NCI-H146 treated with DMSO at 0.1 percent for 48 hours (cell line): ENCODE measurements at regions not wholly inside any gene's neighbourhood (a gene's known extent, or its start where the extent isn't known, plus 50 kb on each side); places are given as distances from the start of the nearest gene placed in this dataset.
"Not testable (repeated sequence)": the region's sequence is repeated elsewhere in the genome, so short reads cannot be mapped to it uniquely, and the experiment has no call there.

ENCODE experiments used
- DNase-seq: peaks from one replicate; lab custom pipeline; 2025; ENCODE audit not compliant: unreplicated experiment; lab: John Stamatoyannopoulos, UW

DNA sequence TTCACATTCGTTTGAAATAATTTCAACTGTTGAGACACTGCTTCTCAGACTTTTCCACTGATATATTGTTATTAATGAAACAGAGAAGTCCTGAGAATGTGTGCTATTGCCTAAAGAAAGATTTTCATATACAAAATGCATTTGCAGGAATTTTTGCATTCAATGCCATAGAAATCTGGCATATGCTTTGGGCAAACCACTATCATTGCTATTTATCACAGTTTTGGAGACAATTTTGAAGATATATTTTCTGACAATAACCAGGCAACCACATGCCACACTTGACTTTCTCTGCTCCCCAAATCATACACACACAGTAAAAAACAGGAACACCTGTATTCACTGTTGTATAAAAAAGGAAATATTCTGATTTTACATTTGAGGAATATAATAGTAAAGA is 1303.7 kb upstream of the IGFBP7 start:
- no peak for DNase-seq

DNA sequence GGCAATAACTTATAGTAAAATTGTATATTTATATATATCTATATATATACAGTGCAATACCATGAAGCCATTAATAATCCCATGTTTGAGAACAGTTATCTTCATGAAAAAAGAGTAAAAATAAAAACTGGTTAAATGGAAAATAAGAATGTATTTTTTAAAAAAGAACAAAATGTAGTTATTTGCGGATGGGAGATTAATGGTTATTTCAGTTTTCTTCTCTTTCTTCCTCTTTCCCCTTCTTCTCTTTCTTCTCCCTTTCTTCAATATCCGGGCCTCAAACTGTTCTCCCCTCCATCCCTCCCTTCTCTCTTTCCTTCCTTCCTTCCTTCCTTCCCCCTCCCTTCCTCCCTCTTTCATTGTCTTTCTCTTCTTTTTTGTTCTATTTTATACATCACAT is 1301.7 kb upstream of the IGFBP7 start:
- no peak for DNase-seq

DNA sequence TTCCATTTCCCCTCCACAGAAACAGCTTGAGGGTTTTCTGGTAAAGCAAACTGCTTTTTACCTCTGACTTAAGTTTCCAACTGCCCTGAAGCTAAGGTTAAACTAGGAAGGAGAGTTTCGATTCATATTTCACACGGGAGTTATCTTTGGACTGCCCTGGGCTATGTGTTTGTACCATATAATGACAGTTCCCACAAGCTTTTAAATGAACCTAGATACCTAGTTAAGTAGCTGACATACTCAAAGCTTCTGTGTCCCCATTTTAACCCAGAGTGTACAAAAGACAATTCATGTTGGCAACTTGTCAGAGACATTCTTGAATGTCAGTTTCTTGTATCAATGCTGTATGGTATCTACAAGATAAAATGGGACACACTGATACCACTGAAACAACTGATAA is 1296.6 kb upstream of the IGFBP7 start:
- DNase-seq: no peak

DNA sequence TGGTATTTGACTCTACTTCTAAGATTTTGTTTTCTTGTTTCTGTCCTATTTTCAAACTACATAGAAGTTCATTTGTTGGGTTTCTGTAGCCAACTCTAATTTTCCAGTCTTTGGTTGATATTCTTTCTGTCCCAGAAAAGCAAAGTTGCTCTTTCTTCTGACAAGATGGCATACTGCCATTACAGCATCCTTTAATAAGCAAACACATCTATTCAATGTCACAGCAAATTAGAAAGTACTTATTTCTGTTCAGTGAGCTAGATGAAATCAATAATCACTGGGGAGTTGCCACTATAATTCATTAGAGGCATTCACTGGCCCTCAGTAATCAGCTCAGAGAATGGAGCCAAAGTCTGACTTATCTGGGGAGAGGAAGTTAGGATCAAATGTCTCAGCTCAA is 1258.0 kb upstream of the IGFBP7 start:
- peak; percentile 83 for DNase-seq

DNA sequence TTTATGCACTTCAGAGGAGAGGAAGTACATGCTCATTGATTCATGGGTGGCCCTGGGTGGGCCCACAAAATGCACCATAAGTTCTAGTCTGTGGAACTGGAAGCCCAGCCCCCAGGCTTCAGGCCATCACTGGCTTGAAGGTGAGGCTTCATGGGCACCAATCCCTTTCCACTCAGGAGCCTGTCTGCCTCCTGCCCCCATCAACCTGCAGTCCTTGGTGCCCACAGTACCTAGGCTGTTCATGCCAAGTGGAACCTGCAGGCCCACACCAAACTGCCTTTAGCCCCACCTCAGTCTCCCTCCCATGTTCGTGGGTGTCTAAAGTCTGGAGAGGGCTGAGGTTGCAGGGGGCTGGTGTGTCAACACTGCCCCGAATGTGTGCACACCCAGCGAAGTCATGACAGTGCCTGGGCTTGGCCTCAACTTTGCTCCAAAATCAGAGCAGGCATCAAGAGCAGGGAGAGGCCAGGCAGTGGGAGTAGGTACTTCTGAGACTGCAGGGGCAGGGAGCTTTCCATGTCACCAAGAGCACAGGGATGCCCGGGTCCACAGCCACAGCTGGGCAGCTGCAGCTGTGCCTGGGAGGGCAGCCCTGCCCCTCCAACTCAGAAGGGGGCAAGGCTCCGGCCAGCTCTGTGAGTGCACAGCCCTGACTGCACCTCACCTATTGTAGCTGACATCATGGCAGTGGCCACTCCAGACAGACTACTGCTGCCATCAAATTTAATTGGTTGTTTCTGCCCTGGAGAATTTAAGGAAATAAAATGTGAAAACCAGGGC is 1250.4 kb upstream of the IGFBP7 start:
- no peak for DNase-seq

DNA sequence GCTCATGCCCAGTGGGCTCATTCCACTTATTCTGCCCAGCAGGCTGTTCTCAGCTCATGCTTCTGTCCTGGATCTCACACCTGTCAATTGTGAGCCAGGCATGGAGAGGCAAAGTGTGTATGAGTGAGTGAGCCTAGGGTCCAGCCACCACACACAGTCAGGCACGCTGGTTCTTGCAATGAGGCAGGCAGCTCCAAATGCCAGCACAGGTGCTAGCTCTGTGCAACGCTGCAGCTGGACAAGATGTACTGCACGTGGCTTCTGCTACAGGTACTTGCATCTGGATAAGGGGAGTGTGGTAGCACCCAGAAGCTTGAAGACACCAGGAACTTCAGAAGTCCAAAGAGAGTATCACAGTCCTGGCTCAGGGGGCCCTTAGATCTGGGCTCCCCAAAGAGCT is 1249.4 kb upstream of the IGFBP7 start:
- no peak for DNase-seq

DNA sequence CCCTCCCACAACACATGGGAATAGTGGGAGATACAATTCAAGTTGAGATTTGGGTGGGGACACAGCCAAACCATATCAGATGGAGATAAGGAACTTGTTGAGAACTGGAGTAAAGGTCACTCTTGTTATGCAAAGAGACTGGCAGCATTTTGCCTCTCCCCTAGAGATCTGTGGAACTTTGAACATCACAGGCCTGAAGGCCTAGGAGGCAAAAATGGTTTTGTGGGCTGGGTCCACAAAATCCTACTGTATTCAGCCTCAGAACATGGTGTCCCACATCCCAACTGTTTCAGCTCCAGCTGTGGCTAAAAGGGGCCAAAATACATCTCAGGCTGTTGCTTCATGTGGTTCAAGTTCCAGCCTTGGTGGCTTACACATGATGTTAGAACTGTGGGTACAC is 1247.8 kb upstream of the IGFBP7 start:
- no peak for DNase-seq

DNA sequence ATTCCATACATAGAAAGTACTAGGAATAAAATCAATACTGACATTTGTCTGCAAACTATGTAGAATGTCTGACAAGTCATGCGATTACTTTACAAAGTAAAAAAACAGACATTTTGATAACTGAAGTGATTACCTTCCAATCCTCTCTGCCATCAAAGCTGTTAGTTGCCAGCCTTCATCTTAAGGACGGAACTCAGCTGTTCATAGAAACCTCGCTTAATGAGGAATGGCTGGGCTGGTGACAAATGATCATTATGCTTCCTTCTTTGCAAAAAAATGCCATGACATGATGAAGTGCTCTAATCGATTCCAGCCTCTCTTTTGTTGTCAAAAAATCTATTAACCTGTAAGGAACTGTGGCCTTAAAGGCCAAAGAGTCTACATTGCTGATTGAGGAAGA is 1214.9 kb upstream of the IGFBP7 start:
- DNase-seq: no peak

DNA sequence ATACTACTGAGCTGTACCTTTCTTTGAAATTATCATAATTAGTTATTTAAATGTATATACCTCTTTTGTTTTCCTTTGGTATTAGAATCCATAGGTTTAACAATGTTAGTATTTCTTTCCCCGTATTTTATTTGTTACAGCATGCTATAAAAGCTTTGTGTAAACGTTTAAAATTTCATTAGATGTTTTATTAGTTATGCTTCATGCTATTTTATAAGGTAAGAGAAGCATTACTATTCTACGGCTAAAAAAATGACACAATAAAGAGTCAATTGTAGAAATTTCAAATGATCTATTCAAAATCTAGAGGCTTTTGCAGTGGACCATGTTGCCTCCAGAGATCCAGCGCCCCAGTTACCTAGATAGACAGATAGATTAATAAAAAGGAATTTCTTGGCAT is 1203.3 kb upstream of the IGFBP7 start:
- DNase-seq: no peak

DNA sequence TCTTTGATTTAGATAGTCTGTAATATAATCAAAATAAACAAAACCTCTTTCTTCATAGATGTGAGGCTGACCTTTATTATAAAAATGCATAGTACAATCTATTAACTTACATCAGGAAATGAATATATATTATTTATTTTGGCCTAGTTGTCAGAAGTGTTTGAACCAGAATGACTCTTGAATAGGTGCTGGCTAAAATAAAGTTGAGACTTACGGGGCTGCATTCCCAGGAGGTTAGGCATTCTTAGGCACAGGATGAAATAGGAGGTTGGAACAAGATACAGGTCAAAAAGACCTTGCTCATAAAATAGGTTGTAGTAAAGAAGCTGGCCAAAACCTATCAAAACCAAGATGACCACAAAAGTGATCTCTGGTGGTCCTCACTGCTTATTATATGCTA is 1193.3 kb upstream of the IGFBP7 start:
- DNase-seq: no peak

DNA sequence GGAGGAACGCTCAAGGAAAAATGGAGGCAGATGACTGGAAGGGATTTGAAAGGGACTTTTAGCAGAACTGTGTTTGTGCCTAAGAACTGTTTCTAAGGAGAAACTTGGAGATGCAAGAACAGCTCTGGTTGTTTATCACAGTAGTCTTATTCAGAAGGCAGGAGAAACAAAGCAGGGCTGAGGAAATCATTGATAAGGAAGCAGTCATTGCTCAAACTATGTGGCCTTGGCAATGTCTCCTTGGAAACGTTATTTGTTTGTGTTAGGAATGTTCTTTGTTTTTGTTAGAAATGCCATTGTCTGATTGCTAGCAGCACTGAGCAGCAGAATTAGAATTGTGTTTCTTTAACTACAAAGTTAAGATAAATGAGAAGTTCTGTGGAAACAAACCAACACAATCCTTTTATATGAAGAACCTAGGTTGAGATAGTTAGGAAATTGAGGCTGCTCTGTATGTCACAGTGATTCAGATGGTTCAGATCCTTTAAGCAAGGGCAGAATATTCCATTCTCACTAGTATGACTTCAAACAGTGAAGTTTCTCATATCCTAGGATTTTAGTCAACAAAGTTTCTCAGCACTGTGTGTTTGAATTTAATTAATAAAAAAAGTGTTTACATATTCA is 1191.3 kb upstream of the IGFBP7 start:
- no peak for DNase-seq

DNA sequence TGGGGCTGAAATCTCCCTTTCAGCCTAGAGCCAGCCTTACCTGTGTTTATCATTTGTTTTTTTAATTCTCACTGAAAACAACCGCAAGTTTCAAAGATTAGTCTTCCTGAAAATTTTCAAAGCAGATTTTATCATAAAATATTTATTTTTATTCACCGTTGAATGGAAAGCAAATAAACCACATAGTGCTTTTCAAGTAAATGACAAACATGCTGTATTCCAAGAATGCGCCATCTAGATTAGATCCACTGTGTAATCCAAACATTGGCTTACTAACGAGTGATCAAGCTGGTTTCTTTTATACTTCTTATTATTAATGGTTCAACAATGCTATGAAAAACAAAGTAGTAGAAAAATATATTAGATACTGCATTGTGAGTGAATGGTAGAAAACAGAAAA is 1176.2 kb upstream of the IGFBP7 start:
- no peak for DNase-seq

DNA sequence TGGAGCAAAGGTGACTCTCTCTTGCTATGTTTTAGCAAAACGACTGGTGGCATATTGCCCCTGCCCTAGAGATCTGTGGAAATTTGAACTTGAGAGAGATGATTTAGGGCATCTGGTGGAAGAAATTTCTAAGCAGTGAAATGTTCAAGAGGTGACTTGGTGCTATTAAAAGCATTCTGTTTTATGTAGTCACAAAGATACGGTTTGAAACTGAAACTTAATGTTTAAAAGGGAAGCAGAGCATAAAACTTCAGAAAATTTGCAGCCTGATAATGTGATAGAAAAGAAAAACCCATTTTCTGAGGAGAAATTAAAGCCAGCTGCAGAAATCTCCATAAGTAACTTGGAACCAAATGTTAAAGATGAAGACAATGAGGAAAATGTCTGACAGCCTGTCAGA is 1170.7 kb upstream of the IGFBP7 start:
- not testable (repeated sequence) for DNase-seq

DNA sequence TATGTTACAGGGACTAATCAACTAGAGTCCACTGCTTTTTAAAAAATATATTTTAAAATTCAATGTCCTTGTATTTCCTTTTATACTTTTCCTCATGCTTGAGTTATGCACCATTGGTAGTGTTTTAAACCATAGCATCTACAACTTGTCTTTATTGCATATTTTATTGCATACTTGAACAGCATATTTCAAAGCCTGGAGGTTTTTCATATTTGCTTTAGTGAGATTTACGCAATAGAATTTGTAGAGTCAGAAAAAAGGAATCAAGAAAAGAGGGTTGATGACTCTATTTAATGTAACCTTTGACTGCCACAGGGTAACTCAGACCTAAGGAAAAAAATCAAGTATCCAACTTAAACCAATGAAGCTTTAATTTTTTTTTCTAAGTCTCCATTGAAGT is 1165.7 kb upstream of the IGFBP7 start:
- no peak for DNase-seq

DNA sequence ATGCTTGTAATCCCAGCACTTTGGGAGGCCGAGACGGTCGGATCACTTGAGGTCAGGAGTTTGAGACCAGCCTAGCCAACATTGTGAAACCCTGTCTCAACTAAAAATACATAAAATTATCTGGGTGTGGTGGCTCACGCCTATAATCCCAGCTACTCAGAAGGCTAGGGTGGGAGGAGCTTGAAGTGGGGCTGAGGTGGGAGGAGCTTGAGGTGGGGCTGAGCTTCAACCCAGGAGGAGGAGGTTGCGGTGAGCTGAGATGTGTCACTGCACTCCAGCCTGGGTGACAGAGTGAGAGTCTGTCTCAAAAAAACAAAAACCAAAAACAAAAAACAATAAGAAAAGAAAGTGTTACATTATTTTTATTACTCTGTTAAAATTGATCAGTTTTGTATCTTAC is 1164.4 kb upstream of the IGFBP7 start:
- DNase-seq: no peak

DNA sequence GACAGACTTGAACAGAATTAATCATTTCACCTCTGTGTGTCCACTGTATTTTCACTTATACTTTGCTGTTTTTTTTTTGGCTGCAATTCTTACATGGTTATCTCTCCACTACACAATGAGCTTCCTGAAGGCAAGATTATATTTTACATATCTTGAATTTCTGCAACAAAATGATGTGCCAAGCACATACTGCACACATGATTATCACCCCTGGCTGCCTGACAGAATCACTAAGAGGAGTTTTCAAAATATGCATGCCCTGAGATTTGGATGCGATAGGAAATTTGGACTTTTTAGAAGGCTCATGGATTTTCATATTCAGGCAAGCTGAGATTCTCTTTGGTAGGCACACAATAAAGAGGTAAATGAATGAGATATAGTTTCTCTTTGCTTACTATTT is 1162.1 kb upstream of the IGFBP7 start:
- DNase-seq: no peak

DNA sequence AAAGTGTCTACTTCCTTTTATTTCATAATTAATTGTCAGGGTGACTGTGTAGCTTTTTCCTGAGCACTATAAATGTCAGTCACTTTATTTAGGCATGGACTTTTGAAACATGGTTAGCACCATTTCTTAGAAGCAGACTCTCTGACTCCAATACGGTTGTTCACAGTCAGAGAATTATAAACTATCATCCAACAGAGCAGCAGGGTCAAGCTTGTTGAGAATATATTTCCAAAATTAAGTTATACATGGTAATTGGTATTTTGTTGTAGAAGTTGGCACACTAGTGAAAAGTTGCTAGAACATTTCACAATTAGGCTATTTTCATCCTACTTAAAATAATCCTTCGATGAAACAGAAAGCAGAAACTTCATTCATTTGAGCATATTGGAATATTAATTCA is 1155.5 kb upstream of the IGFBP7 start:
- no peak for DNase-seq

DNA sequence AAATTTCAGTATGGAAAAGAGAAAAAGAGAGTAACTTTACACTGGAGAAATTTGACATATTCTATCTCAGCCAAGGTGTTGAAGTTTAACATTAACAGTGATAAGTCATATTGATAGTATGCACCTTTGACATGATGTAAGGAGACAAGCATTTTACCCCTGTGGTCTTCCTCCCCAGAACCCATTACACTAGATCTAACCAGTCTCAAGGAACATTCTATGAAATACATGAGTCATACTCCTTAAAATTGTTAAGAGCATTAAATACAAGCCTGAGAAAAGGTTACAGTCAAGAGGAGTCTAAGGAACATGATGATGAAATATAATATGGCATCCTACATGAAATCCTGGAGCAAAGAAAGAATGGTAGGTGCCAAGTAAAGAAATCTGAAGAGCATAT is 1151.3 kb upstream of the IGFBP7 start:
- no peak for DNase-seq

DNA sequence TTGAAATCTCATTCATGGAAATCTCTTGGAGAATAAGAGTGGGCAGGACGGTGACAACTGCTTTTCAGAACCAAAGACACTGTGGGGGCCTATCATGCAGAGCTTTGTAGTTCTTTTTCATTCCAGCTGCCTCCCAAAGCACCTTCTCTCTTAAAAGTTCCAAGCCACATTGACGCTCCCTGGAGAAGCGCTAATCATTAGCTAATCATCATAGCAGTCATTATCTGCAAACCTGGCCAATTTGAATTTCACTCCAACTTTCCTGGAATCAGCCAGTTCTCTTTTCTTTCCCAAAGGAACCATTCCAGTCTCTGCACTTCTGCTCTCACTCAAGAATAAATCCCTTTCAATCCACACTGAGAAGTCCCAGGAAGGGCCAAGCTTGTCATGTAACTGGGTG is 1144.1 kb upstream of the IGFBP7 start:
- DNase-seq: no peak

DNA sequence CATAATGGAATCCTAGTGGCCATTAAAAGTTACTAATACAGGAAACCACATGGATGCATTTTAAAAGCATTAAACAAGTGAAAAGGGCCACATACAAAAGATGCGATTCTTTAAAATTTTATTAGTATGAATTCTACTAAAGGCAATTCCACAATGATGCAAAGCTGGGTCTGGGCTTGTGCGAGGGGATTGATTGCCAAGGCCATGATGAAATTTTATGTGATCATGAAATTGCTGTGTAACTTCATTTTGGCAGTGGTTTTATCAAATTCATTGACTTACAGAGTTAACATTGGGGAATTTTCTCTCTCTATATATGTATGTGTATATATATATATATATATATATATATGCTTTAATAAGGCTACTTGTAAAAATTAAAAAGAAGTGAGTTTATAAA is 1142.5 kb upstream of the IGFBP7 start:
- DNase-seq: no peak

DNA sequence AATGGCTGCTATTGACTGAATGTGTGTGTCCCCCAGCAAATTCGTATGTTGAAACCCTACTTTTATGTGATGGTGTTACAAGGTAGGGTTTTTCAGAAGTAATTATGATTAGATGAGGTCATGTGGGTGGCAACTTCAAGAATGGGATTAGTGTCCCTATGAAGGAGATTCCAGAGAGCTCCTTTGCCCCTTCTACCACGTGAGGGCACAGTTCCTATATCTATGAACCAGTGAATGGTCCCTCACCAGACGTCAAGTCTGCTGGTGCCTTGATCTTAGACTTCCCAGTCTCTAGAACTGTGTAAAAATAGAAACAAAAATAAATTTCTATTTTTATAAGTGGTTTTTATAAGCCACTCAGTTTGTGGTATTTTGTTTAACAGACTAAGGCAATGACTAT is 1137.6 kb upstream of the IGFBP7 start:
- DNase-seq: no peak

DNA sequence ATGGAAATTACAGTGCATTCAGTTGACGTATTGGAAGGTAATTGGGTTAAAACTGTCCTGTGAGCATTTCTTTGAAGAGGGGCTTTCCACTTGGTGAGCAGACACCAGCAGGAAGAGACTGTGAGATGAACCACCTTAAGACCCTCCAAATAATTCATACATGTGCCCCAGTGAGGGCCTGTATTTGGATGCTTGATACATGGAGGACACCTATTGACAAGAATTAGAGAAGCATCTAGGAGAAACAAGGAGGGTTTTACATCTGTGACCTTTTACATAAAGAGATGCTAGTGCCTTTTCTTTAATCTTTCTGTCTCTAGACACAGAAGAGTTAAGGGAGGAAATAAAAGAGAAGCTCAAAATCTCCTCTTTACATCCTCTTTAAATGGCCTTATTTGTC is 1115.3 kb upstream of the IGFBP7 start:
- no peak for DNase-seq

DNA sequence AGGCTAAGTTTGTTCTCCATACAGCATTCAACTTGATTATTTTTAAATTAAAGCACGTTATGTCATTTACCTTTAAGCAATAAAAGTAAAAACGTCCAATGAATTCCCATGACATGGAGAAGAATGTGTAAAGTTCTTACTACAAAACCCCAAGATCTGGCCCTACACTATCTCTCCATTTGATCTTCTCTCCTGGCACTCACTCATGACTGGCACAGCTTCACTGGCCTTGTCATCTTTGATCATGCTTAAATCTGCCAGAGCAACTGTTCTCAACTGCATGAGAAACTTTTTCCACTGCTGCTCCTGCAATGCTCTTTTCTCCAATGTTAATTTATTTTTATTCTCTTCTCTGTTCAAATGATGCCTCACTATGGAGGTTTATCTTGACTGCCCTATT is 1109.0 kb upstream of the IGFBP7 start:
- no peak for DNase-seq
